GM18909 (cell line): ENCODE measurements at regions not wholly inside any gene's neighbourhood (a gene's known extent, or its start where the extent isn't known, plus 50 kb on each side); places are given as distances from the start of the nearest gene placed in this dataset.

Experiments
- ATAC-seq: cut with Tn5 transposase; IDR thresholded peaks from one replicate; pipeline ENCODE4 v1.9.1; 2021; ENCODE audit warnings: mild to moderate bottlenecking; ENCODE audit not compliant: unreplicated experiment, poor library complexity

GRCh38 chr4:24312261-24312913 lies 272.0 kb downstream of the DHX15 start:
- ATAC-seq = no peak

GRCh38 chr4:24303926-24304325 lies 280.4 kb downstream of the DHX15 start:
- no peak for ATAC-seq

- ATAC-seq = no peak
These were observed 285.4 kb downstream of the DHX15 start for GRCh38 chr4:24298911-24299310.

- no peak for ATAC-seq
These were observed 297.3 kb downstream of the DHX15 start for GRCh38 chr4:24287096-24287495.

GRCh38 chr4:24285759-24286158 lies 298.6 kb downstream of the DHX15 start:
- no peak for ATAC-seq

GRCh38 chr4:24282446-24282845 lies 301.9 kb downstream of the DHX15 start:
- no peak for ATAC-seq

DNA sequence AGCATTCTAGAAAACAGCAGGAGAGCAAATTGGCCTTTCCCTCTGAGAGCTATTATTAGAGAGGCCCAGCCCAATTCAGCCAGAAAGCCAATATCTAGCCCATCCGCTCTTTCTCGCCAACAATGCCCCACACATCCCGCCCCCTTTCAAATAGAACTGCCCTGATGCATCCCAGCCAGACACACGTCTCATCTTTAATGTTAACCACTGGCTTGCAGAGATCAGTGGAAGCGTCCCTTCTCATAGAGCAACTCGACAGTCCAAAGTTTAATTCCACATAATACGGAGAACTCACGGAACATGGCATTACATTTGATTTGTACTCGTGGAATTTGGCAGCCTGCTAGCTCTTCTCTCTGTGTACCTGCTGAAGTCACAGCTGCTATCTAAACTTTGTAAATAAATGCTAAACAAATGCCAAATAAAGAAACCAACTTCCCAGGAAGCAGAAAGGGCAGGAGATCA lies 304.4 kb downstream of the DHX15 start:
- no peak for ATAC-seq

- no peak for ATAC-seq
These were observed 304.9 kb downstream of the DHX15 start for GRCh38 chr4:24279469-24279868.

- ATAC-seq = no peak
These were observed 305.7 kb downstream of the DHX15 start for GRCh38 chr4:24278693-24279092.

DNA sequence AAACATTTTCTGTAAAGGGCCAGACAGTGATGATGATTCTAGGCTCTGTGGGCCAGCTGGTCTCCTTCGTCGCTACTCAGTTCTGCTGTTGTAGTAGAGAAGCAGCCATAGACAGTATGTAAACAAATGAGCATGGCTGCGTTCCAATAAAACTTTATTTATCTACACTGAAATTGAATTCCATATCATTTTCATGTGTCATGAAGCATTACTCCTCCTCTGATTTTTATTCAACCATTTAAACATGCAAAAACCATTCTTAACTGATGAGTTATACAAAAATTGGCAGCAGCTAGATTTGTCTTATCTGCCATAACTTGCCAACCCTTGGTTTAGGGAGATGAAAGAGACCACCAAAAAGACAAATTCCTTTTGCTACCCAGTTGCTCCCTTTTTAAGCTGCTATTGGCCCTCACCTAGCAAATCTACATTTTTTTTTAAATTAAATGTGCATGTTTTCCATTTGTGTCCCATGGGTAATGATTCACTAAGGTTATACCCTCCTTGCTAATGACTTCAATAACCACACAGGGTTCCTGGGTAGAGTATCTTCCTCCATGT lies 309.9 kb downstream of the DHX15 start:
- ATAC-seq = no peak

- ATAC-seq = no peak
These were observed 311.2 kb downstream of the DHX15 start for GRCh38 chr4:24273136-24273535.

DNA sequence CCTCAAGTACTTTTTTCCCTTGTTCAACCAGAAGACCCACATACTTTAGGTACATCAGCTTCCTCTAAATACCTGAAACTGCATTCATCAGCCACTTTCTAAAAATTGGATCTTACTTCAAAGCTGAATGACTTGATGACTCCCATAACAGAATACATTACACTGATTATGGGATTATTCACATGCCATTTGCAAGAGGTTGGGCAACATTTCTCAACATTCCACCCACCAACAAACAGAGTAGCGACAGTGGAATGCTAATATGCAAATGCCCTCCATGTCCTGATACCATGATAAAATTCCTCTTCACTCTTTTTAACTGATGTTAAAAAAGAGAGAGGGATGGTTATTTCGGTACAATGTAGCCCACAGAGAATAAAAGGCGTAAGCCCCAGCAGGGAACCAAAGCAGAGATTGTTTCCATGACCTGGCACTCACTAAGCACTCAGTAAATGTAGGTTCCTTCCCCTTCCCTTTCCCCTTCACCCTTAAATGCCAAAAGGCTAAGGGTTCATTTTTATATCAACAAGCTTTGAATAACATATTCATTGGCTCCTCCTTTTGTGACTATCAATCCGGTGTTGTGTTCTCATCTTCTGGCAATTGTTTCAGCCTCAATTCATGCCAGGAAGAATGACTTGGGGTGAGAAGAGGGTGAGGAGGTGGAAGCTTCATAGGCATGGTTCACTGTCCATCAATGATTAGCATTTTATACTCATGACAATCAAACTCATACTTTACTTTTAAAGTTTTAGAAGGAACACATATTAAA lies 317.2 kb downstream of the DHX15 start:
- no peak for ATAC-seq

GRCh38 chr4:24265989-24266388 lies 318.4 kb downstream of the DHX15 start:
- no peak for ATAC-seq

- no peak for ATAC-seq
These were observed 321.7 kb downstream of the DHX15 start for GRCh38 chr4:24262616-24263015.

DNA sequence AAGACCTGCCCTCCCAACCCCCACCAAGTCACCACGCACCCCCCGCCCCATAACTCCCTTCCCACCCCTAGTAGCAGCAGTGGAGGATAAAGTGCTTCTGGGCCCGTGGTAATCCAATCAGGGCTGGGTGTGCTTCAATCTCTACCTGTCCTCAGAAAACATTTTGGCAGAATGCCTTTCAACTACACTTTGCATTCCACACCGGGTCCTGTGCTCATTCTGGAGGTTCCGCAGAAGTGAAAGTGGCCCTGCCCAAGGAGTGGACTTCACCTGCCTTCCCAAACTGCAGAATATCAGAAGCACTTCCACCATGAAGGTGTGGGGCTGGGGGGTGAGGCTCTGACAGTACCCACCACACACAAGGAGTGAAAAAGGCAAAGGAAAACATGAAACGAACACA lies 322.3 kb downstream of the DHX15 start:
- no peak for ATAC-seq

GRCh38 chr4:24260923-24261564 lies 323.3 kb downstream of the DHX15 start:
- ATAC-seq = no peak

DNA sequence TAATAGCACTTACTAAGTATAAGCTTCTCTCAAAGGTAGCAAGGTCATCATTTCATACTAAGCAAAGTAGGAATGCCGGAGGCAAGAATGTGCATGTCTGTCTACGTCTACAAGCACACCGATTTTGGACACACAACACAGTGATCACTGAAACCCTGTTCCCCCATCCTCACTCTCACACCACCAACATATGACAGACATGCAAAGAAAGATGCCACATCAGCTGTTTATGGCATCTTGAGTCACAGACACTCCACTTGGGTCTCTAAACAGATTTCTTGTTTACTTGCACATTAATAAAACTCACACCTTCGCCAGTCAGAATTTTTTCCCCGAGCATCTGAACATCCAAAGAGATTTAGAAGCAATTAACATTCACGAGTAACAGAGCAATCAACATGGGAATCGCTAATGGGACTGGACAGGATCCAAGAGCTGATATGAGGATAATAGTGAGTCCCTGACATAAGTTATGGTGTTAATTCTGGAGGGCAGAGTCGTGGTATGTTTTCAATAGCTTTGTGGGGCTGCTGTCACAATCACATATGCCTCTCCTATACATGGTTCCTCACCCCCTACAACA lies 324.1 kb downstream of the DHX15 start:
- ATAC-seq = no peak

GRCh38 chr4:24256547-24256946 lies 327.8 kb downstream of the DHX15 start:
- no peak for ATAC-seq

- no peak for ATAC-seq
These were observed 328.3 kb downstream of the DHX15 start for GRCh38 chr4:24256066-24256465.

- ATAC-seq = no peak
These were observed 332.2 kb downstream of the DHX15 start for GRCh38 chr4:24252121-24252520.

DNA sequence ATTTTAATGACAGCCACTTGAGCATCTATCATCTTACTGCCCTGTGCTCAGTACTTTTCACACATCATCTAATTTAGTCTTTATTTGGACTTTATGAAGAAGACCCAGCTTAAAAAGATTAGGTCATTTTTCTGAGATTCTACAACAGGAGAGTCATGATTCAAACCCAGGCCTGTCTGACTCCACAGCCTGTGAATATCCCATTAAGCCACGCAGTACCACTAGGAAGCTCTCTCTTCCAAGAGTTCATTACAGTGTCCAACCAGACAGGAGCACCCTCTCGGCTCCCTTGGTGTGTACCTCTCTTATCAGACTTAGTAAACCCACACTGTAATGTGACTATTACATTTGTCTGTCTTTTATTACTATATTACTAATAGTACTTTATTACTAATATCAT lies 332.8 kb downstream of the DHX15 start:
- no peak for ATAC-seq
